ENCODE measurements at regions not wholly inside any gene's neighbourhood (a gene's known extent, or its start where the extent isn't known, plus 50 kb on each side); places are given as distances from the start of the nearest gene placed in this dataset.

- Histone ChIP-seq H3K36me3 (ENCODE audit: control insufficient read depth in 1 of 2, insufficient read depth in 2 of 2, low read length in 1 of 2) (no peaks in the 10 kb centered on the region), H3K4me1 (ENCODE audit: control insufficient read depth in 1 of 2, insufficient read depth in 2 of 2, low read length in 2 of 2) (no peaks in the 10 kb centered on the region), H3K27ac (ENCODE audit: low read depth in 1 of 2, low read length in 2 of 2) (no peak overlapping the region), H3K4me3 (ENCODE audit: low read length in 2 of 2) (no peak overlapping the region), H3K9me3 (ENCODE audit: control insufficient read depth, low read length) (no peaks in the 10 kb centered on the region), H3K27me3 (ENCODE audit: control insufficient read depth in 1 of 2, insufficient read depth in 2 of 2, low read length in 1 of 2) (no peaks in the 10 kb centered on the region)
- DNase-seq, result no peak
- WGBS, 2 donors, result 4 to 15% methylated on average over 2 of the region's 2 CpGs
- intact Hi-C loops (cut with DNase I), result no loop called here
- ATAC-seq (ENCODE audit: low FRiP score), result no peak
These were observed 627.3 kb upstream of the NUDT12 start for GRCh38 chr5:104189909-104190308.

- H3K9me3 ChIP-seq (ENCODE audit: control insufficient read depth, low read length), result no peaks in the 10 kb centered on the region
- no peak overlapping the region for H3K27ac ChIP-seq (ENCODE audit: low read depth in 1 of 2, low read length in 2 of 2)
- ATAC-seq (ENCODE audit: low FRiP score) (no peak), DNase-seq (no peak)
- intact Hi-C loops (cut with DNase I), result no loop called here
- no peaks in the 10 kb centered on the region for H3K27me3 ChIP-seq (ENCODE audit: control insufficient read depth in 1 of 2, insufficient read depth in 2 of 2, low read length in 1 of 2)
- H3K4me1 ChIP-seq (ENCODE audit: control insufficient read depth in 1 of 2, insufficient read depth in 2 of 2, low read length in 2 of 2), result no peaks in the 10 kb centered on the region
- no peaks in the 10 kb centered on the region for H3K36me3 ChIP-seq (ENCODE audit: control insufficient read depth in 1 of 2, insufficient read depth in 2 of 2, low read length in 1 of 2)
- H3K4me3 ChIP-seq (ENCODE audit: low read length in 2 of 2), result no peak overlapping the region
- WGBS, 2 donors, result 74 to 75% methylated on average over 4 of the region's 4 CpGs
These were observed 626.4 kb upstream of the NUDT12 start for GRCh38 chr5:104189031-104189430.

GRCh38 chr5:104187656-104188055 lies 625.1 kb upstream of the NUDT12 start:
- Histone ChIP-seq H3K4me1 (ENCODE audit: control insufficient read depth in 1 of 2, insufficient read depth in 2 of 2, low read length in 2 of 2) (no peaks in the 10 kb centered on the region), H3K4me3 (ENCODE audit: low read length in 2 of 2) (no peak overlapping the region), H3K27ac (ENCODE audit: low read depth in 1 of 2, low read length in 2 of 2) (no peak overlapping the region), H3K36me3 (ENCODE audit: control insufficient read depth in 1 of 2, insufficient read depth in 2 of 2, low read length in 1 of 2) (no peaks in the 10 kb centered on the region), H3K27me3 (ENCODE audit: control insufficient read depth in 1 of 2, insufficient read depth in 2 of 2, low read length in 1 of 2) (no peaks in the 10 kb centered on the region), H3K9me3 (ENCODE audit: control insufficient read depth, low read length) (no peaks in the 10 kb centered on the region)
- intact Hi-C loops (cut with DNase I), result no loop called here
- 97 to 100% methylated on average over 2 of the region's 2 CpGs for whole genome bisulfite sequencing, 2 donors
- ATAC-seq (ENCODE audit: low FRiP score) (no peak), DNase-seq (no peak)

- no peaks in the 10 kb centered on the region for H3K9me3 ChIP-seq (ENCODE audit: control insufficient read depth, low read length)
- H3K36me3 ChIP-seq (ENCODE audit: control insufficient read depth in 1 of 2, insufficient read depth in 2 of 2, low read length in 1 of 2), result no peaks in the 10 kb centered on the region
- H3K27ac ChIP-seq (ENCODE audit: low read depth in 1 of 2, low read length in 2 of 2), result no peak overlapping the region
- intact Hi-C loops (cut with DNase I), result no loop called here
- ATAC-seq (ENCODE audit: low FRiP score), result no peak
- H3K4me3 ChIP-seq (ENCODE audit: low read length in 2 of 2), result no peak overlapping the region
- no peak for DNase-seq
- WGBS, 2 donors, result 90 to 92% methylated on average over 4 of the region's 4 CpGs
- H3K4me1 ChIP-seq (ENCODE audit: control insufficient read depth in 1 of 2, insufficient read depth in 2 of 2, low read length in 2 of 2), result no peaks in the 10 kb centered on the region
- no peaks in the 10 kb centered on the region for H3K27me3 ChIP-seq (ENCODE audit: control insufficient read depth in 1 of 2, insufficient read depth in 2 of 2, low read length in 1 of 2)
These were observed 623.9 kb upstream of the NUDT12 start for GRCh38 chr5:104186510-104186909.

- ATAC-seq (ENCODE audit: low FRiP score), result peak; percentile 14
- intact Hi-C loops (cut with DNase I), result no loop called here
- no peaks in the 10 kb centered on the region for H3K9me3 ChIP-seq (ENCODE audit: control insufficient read depth, low read length)
- no peak overlapping the region for H3K4me3 ChIP-seq (ENCODE audit: low read length in 2 of 2)
- H3K27me3 ChIP-seq (ENCODE audit: control insufficient read depth in 1 of 2, insufficient read depth in 2 of 2, low read length in 1 of 2), result no peaks in the 10 kb centered on the region
- H3K36me3 ChIP-seq (ENCODE audit: control insufficient read depth in 1 of 2, insufficient read depth in 2 of 2, low read length in 1 of 2), result no peaks in the 10 kb centered on the region
- WGBS, 2 donors, result 66 to 77% methylated on average over 7 of the region's 7 CpGs
- no peaks in the 10 kb centered on the region for H3K4me1 ChIP-seq (ENCODE audit: control insufficient read depth in 1 of 2, insufficient read depth in 2 of 2, low read length in 2 of 2)
- no peak for DNase-seq
- no peak overlapping the region for H3K27ac ChIP-seq (ENCODE audit: low read depth in 1 of 2, low read length in 2 of 2)
These were observed 623.5 kb upstream of the NUDT12 start for GRCh38 chr5:104186100-104186499.

- no peaks in the 10 kb centered on the region for H3K4me1 ChIP-seq (ENCODE audit: control insufficient read depth in 1 of 2, insufficient read depth in 2 of 2, low read length in 2 of 2)
- no peaks in the 10 kb centered on the region for H3K27me3 ChIP-seq (ENCODE audit: control insufficient read depth in 1 of 2, insufficient read depth in 2 of 2, low read length in 1 of 2)
- ATAC-seq (ENCODE audit: low FRiP score) (no peak), DNase-seq (no peak)
- peaks cover 4% of the 10 kb centered on the region for H3K9me3 ChIP-seq (ENCODE audit: control insufficient read depth, low read length)
- 11 to 26% methylated on average over 3 of the region's 3 CpGs for WGBS, 2 donors
- no peak overlapping the region for H3K27ac ChIP-seq (ENCODE audit: low read depth in 1 of 2, low read length in 2 of 2)
- intact Hi-C loops (cut with DNase I), result no loop called here
- H3K36me3 ChIP-seq (ENCODE audit: control insufficient read depth in 1 of 2, insufficient read depth in 2 of 2, low read length in 1 of 2), result no peaks in the 10 kb centered on the region
- no peak overlapping the region for H3K4me3 ChIP-seq (ENCODE audit: low read length in 2 of 2)
These were observed 621.7 kb upstream of the NUDT12 start for GRCh38 chr5:104184264-104184663.

GRCh38 chr5:104178829-104179456 lies 616.4 kb upstream of the NUDT12 start:
- DNase-seq (no peak), ATAC-seq (ENCODE audit: low FRiP score) (no peak)
- intact Hi-C loops (cut with DNase I), result no loop called here
- H3K36me3 ChIP-seq (ENCODE audit: control insufficient read depth in 1 of 2, insufficient read depth in 2 of 2, low read length in 1 of 2), result no peaks in the 10 kb centered on the region
- H3K27ac ChIP-seq (ENCODE audit: low read depth in 1 of 2, low read length in 2 of 2), result no peak overlapping the region
- WGBS, 2 donors, result 78 to 80% methylated on average over 9 of the region's 9 CpGs
- no peaks in the 10 kb centered on the region for H3K27me3 ChIP-seq (ENCODE audit: control insufficient read depth in 1 of 2, insufficient read depth in 2 of 2, low read length in 1 of 2)
- peaks cover 7% of the 10 kb centered on the region for H3K9me3 ChIP-seq (ENCODE audit: control insufficient read depth, low read length)
- no peaks in the 10 kb centered on the region for H3K4me1 ChIP-seq (ENCODE audit: control insufficient read depth in 1 of 2, insufficient read depth in 2 of 2, low read length in 2 of 2)
- H3K4me3 ChIP-seq (ENCODE audit: low read length in 2 of 2), result no peak overlapping the region

GRCh38 chr5:104178066-104178465 lies 615.5 kb upstream of the NUDT12 start:
- no peak overlapping the region for H3K27ac ChIP-seq (ENCODE audit: low read depth in 1 of 2, low read length in 2 of 2)
- H3K36me3 ChIP-seq (ENCODE audit: control insufficient read depth in 1 of 2, insufficient read depth in 2 of 2, low read length in 1 of 2), result no peaks in the 10 kb centered on the region
- H3K9me3 ChIP-seq (ENCODE audit: control insufficient read depth, low read length), result peaks cover 7% of the 10 kb centered on the region
- H3K27me3 ChIP-seq (ENCODE audit: control insufficient read depth in 1 of 2, insufficient read depth in 2 of 2, low read length in 1 of 2), result no peaks in the 10 kb centered on the region
- ATAC-seq (ENCODE audit: low FRiP score) (no peak), DNase-seq (no peak)
- intact Hi-C loops (cut with DNase I), result no loop called here
- no peaks in the 10 kb centered on the region for H3K4me1 ChIP-seq (ENCODE audit: control insufficient read depth in 1 of 2, insufficient read depth in 2 of 2, low read length in 2 of 2)
- 92 to 94% methylated on average over 8 of the region's 8 CpGs for WGBS, 2 donors
- H3K4me3 ChIP-seq (ENCODE audit: low read length in 2 of 2), result no peak overlapping the region

- Histone ChIP-seq H3K36me3 (ENCODE audit: control insufficient read depth in 1 of 2, insufficient read depth in 2 of 2, low read length in 1 of 2) (no peaks in the 10 kb centered on the region), H3K4me3 (ENCODE audit: low read length in 2 of 2) (no peak overlapping the region), H3K27ac (ENCODE audit: low read depth in 1 of 2, low read length in 2 of 2) (no peak overlapping the region), H3K4me1 (ENCODE audit: control insufficient read depth in 1 of 2, insufficient read depth in 2 of 2, low read length in 2 of 2) (no peaks in the 10 kb centered on the region), H3K27me3 (ENCODE audit: control insufficient read depth in 1 of 2, insufficient read depth in 2 of 2, low read length in 1 of 2) (no peaks in the 10 kb centered on the region), H3K9me3 (ENCODE audit: control insufficient read depth, low read length) (peaks cover 7% of the 10 kb centered on the region)
- ATAC-seq (ENCODE audit: low FRiP score), result no peak
- intact Hi-C loops (cut with DNase I), result no loop called here
- DNase-seq, result no peak
- WGBS, 2 donors, result 93 to 95% methylated on average over 2 of the region's 2 CpGs
These were observed 615.1 kb upstream of the NUDT12 start for GRCh38 chr5:104177651-104178050.

Measured in aorta (tissue), 5 donors.